SW480 (cell line): ENCODE measurements at regions not wholly inside any gene's neighbourhood (a gene's known extent, or its start where the extent isn't known, plus 50 kb on each side); places are given as distances from the start of the nearest gene placed in this dataset.
A peak's percentile ranks its signal among the peaks of the same experiment; 100 is the strongest.

Experiments used
- DNase-seq: peaks from one replicate; pipeline ENCODE4 v3.0.0-alpha.2; 2016; ENCODE audit warnings: low spot score

- DNase-seq: no peak
Observed at GRCh38 chr17:79420318-79421243, 190.3 kb downstream of the RBFOX3 start.

DNA sequence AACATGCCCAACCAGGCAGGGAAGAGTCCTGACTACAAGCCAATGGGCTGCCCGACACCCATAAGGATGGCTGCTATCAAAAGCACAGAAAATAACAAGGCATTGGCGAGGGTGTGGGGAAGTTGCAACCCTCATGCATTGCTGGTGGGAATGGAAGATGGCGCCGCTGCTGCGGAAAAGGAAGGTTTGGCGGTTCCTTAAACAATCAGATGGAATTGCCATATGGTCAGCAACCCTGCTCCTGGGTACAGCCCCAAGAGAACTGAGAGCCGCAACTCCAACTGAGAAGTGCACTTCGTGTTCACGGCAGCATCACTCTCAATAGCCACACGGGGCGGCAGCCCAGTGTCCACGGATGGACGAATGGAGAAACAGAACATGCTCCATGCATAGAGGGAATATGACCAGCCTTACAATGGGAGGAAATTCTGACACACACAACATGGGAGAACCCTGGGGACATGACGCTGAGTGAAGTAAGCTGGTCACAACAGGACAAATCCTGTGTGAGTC is 193.3 kb downstream of the RBFOX3 start:
- DNase-seq: no peak

- no peak for DNase-seq
Observed at GRCh38 chr17:79415909-79416308, 194.9 kb downstream of the RBFOX3 start.

DNA sequence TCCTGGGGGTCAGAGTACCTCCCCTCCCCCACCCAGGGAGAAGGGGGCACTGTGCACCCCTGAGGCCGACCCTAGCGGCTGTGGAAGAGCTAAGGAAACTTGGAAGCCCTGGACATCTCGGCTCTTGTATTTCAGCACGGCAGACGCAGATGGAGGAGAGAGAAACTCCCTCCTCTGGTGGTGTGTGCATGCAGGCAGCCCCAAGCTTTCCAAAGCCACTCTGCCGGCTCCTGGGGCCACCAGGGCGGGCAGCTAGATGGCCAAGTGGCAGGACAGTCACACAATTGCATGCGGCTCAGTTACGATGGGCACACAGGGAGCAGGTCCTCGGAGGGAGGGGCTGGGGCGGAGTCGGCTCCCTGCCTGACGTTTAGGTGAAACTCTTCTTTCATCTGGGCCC is 195.5 kb downstream of the RBFOX3 start:
- no peak for DNase-seq

DNA sequence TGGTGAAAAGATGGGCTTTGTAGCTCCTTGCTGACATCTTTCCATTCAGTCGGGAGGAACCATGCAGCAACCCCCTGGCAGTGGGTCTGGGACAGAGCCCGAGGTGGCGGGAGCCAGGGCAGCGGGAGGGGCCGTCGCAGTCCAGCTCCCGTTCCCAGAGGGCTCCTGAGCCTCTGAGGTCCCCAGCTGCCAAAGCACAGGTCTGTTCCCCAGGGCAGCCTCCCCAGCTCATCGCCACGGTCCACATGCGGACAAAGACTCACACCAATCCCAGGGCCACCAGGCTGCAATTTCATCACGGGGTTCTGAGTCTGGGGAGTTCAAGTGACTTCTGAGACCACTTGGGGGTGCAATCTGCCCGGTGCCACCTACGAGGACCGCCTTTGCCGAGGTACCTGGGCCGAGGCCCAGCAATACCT is 196.0 kb downstream of the RBFOX3 start:
- DNase-seq: no peak

DNA sequence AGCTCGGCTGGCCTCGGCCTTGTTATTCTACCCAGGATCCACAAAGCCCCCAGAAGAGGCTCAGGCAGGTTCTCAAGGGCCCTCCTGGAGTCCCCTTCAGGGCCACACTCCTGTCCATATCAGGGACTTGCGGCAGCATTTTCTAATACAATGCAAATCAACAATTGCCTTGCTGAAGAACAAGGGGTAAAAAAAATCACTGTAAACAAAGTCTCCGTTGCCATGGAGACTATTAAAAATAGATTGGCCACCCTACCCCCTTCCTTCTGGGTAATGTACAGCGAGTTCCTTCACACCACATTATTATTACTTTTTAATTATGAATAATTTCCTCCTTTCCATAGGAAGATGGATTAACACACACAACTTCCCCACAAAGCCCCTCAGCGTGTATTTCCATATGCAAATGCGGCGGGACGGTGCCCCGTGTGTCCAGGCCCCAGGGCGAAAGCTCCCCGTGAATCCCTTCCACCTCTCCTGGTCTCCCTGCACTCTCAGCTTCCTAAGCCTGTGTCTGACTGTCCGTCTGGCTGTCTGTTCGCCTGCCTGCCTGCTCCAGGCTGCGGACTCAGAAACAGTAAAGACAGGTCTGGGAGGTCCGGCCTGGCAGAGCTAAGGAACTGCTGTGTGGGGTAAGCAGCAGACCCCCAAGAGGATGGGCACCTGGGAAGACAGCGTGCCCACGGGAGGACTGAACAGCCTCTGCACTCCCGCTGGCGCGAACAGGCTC is 196.6 kb downstream of the RBFOX3 start:
- no peak for DNase-seq

GRCh38 chr17:79413611-79414010 is 197.2 kb downstream of the RBFOX3 start:
- DNase-seq: no peak

GRCh38 chr17:79412886-79413390 is 197.9 kb downstream of the RBFOX3 start:
- DNase-seq: no peak

DNA sequence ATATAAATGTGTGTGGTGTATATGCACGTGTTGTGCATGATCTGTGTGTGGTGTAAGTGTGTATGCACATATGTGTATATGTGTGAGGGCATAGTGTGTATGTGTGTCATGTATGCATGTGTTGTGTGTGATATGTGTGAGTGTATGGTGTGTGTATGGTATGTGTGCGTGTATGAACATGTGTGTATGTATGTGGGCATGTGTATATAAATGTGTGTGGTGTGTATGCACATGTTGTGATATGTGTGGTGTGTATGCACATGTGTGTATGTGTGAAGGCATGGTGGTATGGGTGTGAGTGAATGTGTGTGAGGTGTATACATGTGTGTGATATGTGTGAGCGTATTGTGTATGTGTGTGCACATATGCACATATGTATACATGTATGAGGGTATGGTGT is 198.7 kb downstream of the RBFOX3 start:
- no peak for DNase-seq

GRCh38 chr17:79411419-79411818 is 199.4 kb downstream of the RBFOX3 start:
- DNase-seq: no peak

DNA sequence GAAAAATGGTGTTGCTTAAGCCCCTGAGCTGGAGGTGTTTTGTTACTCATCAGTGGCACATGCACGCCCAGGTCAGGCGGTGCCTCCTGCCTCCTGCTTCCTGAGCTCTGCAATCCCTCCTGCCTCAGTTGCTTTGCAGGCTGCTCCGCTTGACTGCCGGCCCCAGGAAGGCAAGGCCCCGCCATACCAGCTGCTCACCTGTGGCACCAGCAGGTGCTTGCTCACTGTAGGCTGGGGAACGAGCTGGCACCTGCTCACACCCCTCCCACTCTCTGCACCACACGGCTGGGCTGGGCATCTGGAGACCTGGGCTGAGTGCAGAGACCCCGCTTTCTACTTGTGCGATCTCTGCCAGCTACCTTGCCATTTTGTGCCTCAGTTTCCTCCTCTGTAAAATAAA is 200.2 kb downstream of the RBFOX3 start:
- no peak for DNase-seq

DNA sequence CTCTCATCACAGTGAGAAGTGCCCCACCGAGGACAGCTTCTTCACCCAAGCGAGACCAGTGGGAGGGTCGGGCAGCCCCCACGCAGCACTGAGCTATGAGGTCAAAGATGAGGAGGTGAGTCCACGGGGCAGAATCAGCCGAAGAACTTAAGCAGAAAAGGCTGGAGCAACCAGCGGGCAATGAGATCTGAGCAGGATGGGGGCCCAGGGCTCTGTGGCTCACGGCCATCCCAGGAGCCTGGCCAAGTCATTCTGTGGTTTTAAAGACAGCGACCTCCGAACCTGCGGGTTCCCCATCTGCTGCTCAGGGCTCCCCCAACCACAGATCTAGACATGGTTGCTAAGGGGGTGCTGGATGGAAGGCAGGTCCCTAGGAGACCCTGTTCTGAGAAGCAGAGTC is 202.6 kb downstream of the RBFOX3 start:
- DNase-seq: no peak

DNA sequence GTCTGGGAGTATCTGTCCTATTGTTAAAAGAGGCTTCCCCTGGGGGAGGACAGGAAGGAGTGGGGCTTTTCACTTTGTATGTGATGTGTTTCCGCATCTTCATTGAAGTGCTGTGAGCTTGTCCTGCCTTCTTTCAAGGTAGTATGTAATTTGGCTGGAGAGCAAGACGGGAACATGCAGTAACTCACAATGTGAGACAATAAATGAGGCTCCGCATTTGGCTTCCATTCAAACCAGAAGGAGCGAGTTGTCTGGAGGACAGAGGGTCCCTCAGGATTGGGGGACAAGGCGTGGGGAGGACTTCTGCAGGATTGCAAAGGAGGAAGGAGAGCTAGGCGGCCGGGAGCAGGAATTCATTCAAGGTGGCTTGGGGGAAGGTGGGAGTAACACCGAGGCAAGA is 203.5 kb downstream of the RBFOX3 start:
- no peak for DNase-seq

DNA sequence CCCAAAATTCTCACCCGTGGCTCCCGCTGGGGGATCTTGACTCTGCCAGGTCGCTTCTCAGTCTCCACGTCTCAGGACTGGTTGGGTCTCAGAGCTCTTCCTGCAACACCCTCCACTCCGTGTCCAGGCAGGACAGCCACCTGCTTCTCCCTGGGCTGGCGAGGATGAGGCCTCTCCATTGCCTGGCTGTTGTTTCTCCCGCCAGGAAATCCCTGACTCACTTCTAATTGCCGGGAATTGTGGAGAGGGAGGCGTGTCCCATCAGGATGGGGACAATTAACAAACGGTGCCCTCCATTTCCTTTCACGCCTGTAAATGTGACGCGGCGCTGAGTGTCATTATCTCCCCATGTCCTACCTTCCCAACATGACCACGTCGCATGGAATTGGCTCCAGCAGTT is 204.5 kb downstream of the RBFOX3 start:
- peak; percentile 18 for DNase-seq

DNA sequence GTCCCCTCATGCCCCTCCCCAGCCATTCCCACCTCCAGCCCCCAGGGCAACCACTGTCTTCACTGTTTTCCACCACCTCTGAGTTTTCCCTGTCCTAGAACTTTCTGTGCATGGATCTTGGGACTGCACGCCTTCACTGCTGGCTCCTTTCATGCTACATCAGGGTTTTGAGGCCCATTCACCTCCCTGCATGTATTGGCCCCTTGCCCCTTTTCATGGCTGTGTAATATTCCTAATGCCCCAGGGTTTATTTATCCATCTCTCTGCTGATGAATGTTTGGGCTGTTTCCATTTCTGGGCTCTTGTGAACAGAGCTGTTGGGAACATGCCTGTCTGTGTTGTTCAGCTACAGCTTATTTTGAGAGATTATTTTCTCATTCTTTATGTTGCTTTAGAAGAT is 205.0 kb downstream of the RBFOX3 start:
- no peak for DNase-seq

DNA sequence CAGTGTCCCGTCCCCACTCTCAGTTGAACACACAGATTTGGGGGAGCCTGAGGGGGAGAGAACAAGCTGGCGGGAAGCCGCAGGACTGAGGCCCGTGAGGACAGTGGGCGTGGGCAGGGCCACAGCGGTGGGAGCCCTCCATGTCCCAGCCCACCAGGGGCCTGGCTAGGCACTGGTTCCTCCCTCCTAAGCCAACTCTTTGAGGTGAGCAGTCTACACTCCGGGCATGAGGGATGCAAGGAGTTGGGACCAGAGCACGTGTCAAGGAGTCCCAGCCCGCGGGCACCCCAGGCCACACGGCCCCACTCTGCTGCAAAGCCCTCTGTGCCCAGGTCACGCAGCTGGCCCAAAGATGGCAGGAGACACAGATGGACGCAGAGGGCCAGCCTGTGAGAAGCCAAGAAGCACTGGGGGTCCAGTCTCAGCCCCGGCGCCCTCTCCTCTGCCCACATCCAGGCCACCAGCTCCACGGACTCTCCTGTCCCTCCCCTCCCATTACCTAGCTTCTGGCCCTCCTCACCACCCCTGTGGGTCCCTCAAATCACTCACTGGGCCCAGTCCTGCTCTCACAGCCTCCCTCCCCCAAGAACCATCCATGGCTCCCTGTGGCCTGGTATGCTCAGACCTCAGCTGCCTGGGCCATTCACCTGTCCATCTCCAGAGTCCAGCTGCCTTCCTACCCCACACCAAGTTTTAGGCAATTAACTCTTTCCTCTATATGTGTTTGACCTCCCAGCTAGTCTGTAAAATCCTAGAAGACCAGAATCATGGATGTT is 206.5 kb downstream of the RBFOX3 start:
- DNase-seq: no peak

GRCh38 chr17:79401704-79402674 is 208.9 kb downstream of the RBFOX3 start:
- peak; percentile 69 for DNase-seq

- peak; percentile 69 for DNase-seq
Observed at GRCh38 chr17:79400989-79401703, 209.7 kb downstream of the RBFOX3 start.

DNA sequence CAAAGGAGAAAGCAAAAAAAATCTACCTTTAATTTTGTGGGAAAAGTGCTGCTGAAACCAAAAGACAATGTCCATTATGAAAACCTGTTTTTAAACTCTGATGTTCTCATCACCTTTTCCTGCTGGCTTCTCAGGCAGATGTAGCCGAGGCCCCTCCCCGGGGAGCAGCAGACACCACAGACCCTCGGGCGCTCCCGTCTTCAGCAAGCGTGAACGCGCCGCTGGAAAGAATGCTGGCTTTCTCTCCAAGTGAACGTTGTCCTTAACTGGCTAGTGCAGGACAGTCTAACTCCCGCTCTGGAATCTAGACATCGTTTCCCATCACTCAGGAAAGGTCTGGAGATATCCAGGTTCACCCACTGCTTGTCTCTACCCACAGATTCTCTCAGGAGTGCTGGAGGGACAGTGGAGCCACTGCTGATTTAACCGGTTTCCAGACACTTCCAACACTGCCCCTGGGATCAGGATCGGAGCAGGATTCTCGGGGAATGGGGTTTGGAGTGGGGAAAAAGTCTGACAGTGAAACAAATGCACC is 211.2 kb downstream of the RBFOX3 start:
- no peak for DNase-seq

DNA sequence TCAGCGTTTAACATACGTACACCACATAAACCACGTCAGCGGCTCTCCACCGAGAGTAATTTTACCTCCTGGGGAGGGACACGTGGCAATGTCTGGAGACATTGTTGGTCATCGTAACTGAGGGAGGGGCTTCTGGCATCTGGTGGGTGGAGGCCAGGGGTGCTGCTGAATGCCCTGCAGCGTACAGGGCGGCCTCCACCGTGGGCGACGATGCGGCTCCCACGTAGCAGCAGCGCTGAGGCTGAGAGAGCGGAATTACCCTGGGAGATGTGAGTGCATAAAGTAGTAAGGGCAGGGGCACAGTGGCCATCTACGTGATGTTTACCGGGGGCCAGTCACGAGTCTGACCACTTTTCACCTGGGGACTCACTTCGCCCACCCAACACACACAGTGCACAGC is 212.4 kb downstream of the RBFOX3 start:
- no peak for DNase-seq
